Neural cell (in vitro differentiated cells): ENCODE measurements at regions not wholly inside any gene's neighbourhood (a gene's known extent, or its start where the extent isn't known, plus 50 kb on each side); places are given as distances from the start of the nearest gene placed in this dataset.

Experiments used
- H2AFZ ChIP-seq: fragments of 200-600, 300-800 bp; sonication (generic), shearing (Covaris generic); 2 replicates; pipeline ENCODE4 v1.6.0; 2014; ENCODE audit warnings: low read depth, mild to moderate bottlenecking, antibody characterized with exemption, low read length, moderate library complexity
- H3F3A ChIP-seq: fragments of 200-600 bp; shearing (Covaris generic); 2 replicates; pipeline ENCODE4 v1.6.1; 2016; ENCODE audit warnings: mild to moderate bottlenecking, moderate library complexity, mixed read lengths, antibody characterized with exemption, low read length; ENCODE audit not compliant: insufficient read depth, poor library complexity, severe bottlenecking
- H3K27ac ChIP-seq: fragments of 200-600, 300-800 bp; sonication (generic), shearing (Covaris generic); 2 replicates; pipeline ENCODE4 v1.5.1; 2014; ENCODE audit warnings: mild to moderate bottlenecking, low read length, moderate library complexity
- H3K27me3 ChIP-seq: fragments of 300-800, 200-600 bp; sonication (generic), shearing (Covaris generic); 2 replicates; pipeline ENCODE4 v1.6.0; 2014; ENCODE audit warnings: mild to moderate bottlenecking, low read depth, low read length, moderate library complexity; ENCODE audit not compliant: insufficient read depth
- H3K36me3 ChIP-seq: fragments of 300-800, 200-600 bp; sonication (generic), shearing (Covaris generic); 2 replicates; pipeline ENCODE4 v1.5.1; 2014; ENCODE audit warnings: mild to moderate bottlenecking, antibody characterized with exemption, low read length, moderate library complexity; ENCODE audit not compliant: insufficient read depth
- H3K4me2 ChIP-seq: fragments of 300-800, 200-600 bp; sonication (generic), shearing (Covaris generic); 2 replicates; pipeline ENCODE4 v1.6.0; 2014; ENCODE audit warnings: mild to moderate bottlenecking, low read length
- H3K4me3 ChIP-seq: fragments of 300-800, 200-600 bp; sonication (generic), shearing (Covaris generic); 2 replicates; pipeline ENCODE4 v1.5.1; 2014; ENCODE audit warnings: mild to moderate bottlenecking, low read length, moderate library complexity
- H3K79me2 ChIP-seq: fragments of 200-600 bp; shearing (Covaris generic); replicated peaks from 2 replicates; pipeline ENCODE4 v1.6.0; 2014; ENCODE audit warnings: mild to moderate bottlenecking, low read length, moderate library complexity; ENCODE audit not compliant: insufficient read depth
- H3K9ac ChIP-seq: fragments of 300-800, 200-600 bp; sonication (generic), shearing (Covaris generic); 2 replicates; pipeline ENCODE4 v1.6.1; 2016; ENCODE audit warnings: mild to moderate bottlenecking, low read length, mixed read lengths
- H3K9me2 ChIP-seq: fragments of 200-600 bp; shearing (Covaris generic); 2 replicates; pipeline ENCODE4 v1.6.1; 2016; ENCODE audit warnings: mild to moderate bottlenecking, low read length, mixed read lengths; ENCODE audit not compliant: insufficient read depth
- H3K9me3 ChIP-seq: fragments of 200-600, 300-800 bp; sonication (generic), shearing (Covaris generic); 2 replicates; pipeline ENCODE4 v1.6.1; 2016; ENCODE audit warnings: mild to moderate bottlenecking, mixed run types, low read length, moderate library complexity, mixed read lengths
- H4K20me1 ChIP-seq: fragments of 200-600 bp; shearing (Covaris generic); 2 replicates; pipeline ENCODE4 v1.6.1; 2016; ENCODE audit warnings: mild to moderate bottlenecking, mixed run types; ENCODE audit not compliant: insufficient read depth
- EP300 ChIP-seq: fragments of 450-650 bp; conservative IDR thresholded peaks from 2 replicates; pipeline ENCODE4 v1.6.1; 2014; ENCODE audit warnings: antibody characterized with exemption, mild to moderate bottlenecking, moderate library complexity; ENCODE audit not compliant: poor library complexity, severe bottlenecking
- EZH2 ChIP-seq: fragments of 200-600, 300-800 bp; shearing (Covaris generic), sonication (generic); IDR thresholded peaks from 2 replicates; pipeline ENCODE4 v1.6.1; 2014; ENCODE audit warnings: antibody characterized with exemption, low read length, borderline replicate concordance, mild to moderate bottlenecking; ENCODE audit not compliant: insufficient read depth, poor library complexity, severe bottlenecking
- MXI1 ChIP-seq: fragments of 450-650 bp; conservative IDR thresholded peaks from 2 replicates; pipeline ENCODE4 v1.6.1; 2014; ENCODE audit warnings: antibody characterized with exemption, mild to moderate bottlenecking; ENCODE audit not compliant: poor library complexity, severe bottlenecking
- POLR2AphosphoS5 ChIP-seq: IDR thresholded peaks from 2 replicates; pipeline ENCODE4 v1.6.1; 2012
- RAD21 ChIP-seq: fragments of 450-650 bp; conservative IDR thresholded peaks from 2 replicates; pipeline ENCODE4 v1.6.1; 2014; ENCODE audit warnings: antibody characterized with exemption, mild to moderate bottlenecking, moderate library complexity
- SMC3 ChIP-seq: fragments of 450-650 bp; conservative IDR thresholded peaks from 2 replicates; pipeline ENCODE4 v1.6.1; 2014; ENCODE audit warnings: antibody characterized with exemption, mild to moderate bottlenecking, moderate library complexity; ENCODE audit not compliant: poor library complexity
- TAF1 ChIP-seq: IDR thresholded peaks from 2 replicates; pipeline ENCODE4 v1.6.1; 2012; ENCODE audit warnings: low read depth
- TF ChIP-seq, protein P1 (sequence below): fragments of 450-650 bp; IDR thresholded peaks from 2 replicates; pipeline ENCODE4 v1.5.1; 2014; ENCODE audit warnings: antibody characterized with exemption, mild to moderate bottlenecking, moderate library complexity; ENCODE audit not compliant: poor library complexity, severe bottlenecking
- TF ChIP-seq, protein P2 (sequence below): IDR thresholded peaks from 2 replicates; pipeline ENCODE4 v1.6.1; 2012; ENCODE audit warnings: borderline replicate concordance

DNA sequence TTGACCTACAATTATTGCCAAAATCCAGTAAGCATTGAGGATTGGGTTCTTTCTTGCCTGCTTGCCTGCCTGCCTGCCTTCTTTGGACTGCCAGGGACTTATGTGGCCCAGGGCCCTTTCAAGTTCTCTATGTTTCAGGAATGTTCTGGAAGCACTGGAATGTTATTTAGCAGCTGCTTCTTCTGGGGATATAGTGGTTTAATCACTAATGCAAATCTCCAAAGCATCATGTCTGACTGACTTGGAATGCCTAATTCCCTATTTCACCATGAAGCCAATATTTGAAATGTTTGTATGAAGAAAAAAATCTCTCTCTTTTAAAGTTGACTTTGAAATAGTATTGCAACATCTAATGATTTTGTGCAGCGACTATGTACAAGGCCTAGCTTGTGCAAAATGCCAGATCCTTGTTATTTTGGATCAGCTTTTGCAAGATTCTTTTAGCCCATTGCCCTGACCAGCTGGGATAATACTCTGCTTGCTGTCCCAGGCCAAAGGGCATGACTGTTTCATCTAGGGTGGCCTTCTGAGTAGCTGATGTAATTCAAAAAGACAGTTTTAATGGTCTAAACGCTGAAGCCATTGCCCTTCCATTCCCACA, 204.6 kb downstream of the RND3 start:
- peaks cover 2% of the 10 kb centered on the region for H3K9me3 ChIP-seq

DNA sequence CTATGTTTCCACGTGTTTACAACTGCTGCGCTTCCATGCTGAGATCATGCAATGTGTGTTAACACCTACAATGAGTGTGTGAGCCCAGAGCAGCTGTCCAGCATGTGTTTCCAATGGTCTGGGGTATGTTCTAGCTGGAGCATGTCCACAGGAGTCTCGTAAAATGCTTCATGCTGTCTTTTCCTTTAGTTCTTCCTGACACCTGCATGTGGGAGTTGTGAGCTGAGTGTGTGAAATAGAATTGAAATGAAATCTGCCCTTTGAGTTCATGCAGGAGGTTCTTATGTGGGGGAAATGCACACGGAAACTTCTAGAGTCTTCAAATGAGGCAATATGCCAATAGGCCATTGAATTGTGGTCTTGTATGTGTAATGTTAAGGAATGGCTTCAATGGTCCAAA, 205.1 kb downstream of the RND3 start:
- Histone ChIP-seq H3K36me3 (no peaks in the 10 kb centered on the region), H4K20me1 (no peaks in the 10 kb centered on the region), H3F3A (no peaks in the 10 kb centered on the region), H3K4me3 (no peak overlapping the region), H3K27me3 (no peaks in the 10 kb centered on the region), H3K4me2 (no peak overlapping the region), H3K9me2 (no peaks in the 10 kb centered on the region), H3K9ac (no peak overlapping the region), H3K9me3 (peaks cover 4% of the 10 kb centered on the region), H2AFZ (no peak overlapping the region), H3K27ac (no peak overlapping the region), H3K79me2 (no peaks in the 10 kb centered on the region)
- TF ChIP-seq TAF1 = no peak
- TF ChIP-seq SMC3 = no peak
- TF ChIP-seq EZH2 = no peak
- TF ChIP-seq EP300 = no peak
- TF ChIP-seq POLR2AphosphoS5 = no peak
- TF ChIP-seq, protein P1, sequence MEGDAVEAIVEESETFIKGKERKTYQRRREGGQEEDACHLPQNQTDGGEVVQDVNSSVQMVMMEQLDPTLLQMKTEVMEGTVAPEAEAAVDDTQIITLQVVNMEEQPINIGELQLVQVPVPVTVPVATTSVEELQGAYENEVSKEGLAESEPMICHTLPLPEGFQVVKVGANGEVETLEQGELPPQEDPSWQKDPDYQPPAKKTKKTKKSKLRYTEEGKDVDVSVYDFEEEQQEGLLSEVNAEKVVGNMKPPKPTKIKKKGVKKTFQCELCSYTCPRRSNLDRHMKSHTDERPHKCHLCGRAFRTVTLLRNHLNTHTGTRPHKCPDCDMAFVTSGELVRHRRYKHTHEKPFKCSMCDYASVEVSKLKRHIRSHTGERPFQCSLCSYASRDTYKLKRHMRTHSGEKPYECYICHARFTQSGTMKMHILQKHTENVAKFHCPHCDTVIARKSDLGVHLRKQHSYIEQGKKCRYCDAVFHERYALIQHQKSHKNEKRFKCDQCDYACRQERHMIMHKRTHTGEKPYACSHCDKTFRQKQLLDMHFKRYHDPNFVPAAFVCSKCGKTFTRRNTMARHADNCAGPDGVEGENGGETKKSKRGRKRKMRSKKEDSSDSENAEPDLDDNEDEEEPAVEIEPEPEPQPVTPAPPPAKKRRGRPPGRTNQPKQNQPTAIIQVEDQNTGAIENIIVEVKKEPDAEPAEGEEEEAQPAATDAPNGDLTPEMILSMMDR = no peak
- TF ChIP-seq RAD21 = no peak
- TF ChIP-seq MXI1 = no peak
- TF ChIP-seq, protein P2, sequence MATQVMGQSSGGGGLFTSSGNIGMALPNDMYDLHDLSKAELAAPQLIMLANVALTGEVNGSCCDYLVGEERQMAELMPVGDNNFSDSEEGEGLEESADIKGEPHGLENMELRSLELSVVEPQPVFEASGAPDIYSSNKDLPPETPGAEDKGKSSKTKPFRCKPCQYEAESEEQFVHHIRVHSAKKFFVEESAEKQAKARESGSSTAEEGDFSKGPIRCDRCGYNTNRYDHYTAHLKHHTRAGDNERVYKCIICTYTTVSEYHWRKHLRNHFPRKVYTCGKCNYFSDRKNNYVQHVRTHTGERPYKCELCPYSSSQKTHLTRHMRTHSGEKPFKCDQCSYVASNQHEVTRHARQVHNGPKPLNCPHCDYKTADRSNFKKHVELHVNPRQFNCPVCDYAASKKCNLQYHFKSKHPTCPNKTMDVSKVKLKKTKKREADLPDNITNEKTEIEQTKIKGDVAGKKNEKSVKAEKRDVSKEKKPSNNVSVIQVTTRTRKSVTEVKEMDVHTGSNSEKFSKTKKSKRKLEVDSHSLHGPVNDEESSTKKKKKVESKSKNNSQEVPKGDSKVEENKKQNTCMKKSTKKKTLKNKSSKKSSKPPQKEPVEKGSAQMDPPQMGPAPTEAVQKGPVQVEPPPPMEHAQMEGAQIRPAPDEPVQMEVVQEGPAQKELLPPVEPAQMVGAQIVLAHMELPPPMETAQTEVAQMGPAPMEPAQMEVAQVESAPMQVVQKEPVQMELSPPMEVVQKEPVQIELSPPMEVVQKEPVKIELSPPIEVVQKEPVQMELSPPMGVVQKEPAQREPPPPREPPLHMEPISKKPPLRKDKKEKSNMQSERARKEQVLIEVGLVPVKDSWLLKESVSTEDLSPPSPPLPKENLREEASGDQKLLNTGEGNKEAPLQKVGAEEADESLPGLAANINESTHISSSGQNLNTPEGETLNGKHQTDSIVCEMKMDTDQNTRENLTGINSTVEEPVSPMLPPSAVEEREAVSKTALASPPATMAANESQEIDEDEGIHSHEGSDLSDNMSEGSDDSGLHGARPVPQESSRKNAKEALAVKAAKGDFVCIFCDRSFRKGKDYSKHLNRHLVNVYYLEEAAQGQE = no peak

More for the DNA sequence above, 204.6 kb downstream of the RND3 start:
- Histone ChIP-seq H3K27me3 (no peaks in the 10 kb centered on the region), H3K27ac (no peak overlapping the region), H3F3A (no peaks in the 10 kb centered on the region), H3K4me2 (no peak overlapping the region), H3K9ac (no peak overlapping the region), H3K79me2 (no peaks in the 10 kb centered on the region), H3K4me3 (no peak overlapping the region), H3K36me3 (no peaks in the 10 kb centered on the region), H3K9me2 (no peaks in the 10 kb centered on the region), H2AFZ (no peak overlapping the region), H4K20me1 (no peaks in the 10 kb centered on the region)
- no peak for TF ChIP-seq SMC3
- TF ChIP-seq, protein P1 = no peak
- no peak for TF ChIP-seq MXI1
- no peak for TF ChIP-seq TAF1
- TF ChIP-seq EZH2 = no peak
- TF ChIP-seq POLR2AphosphoS5 = no peak
- TF ChIP-seq, protein P2 = no peak
- no peak for TF ChIP-seq RAD21
- TF ChIP-seq EP300 = no peak
